Suprapubic skin (tissue), 4 donors: ENCODE measurements at regions not wholly inside any gene's neighbourhood (a gene's known extent, or its start where the extent isn't known, plus 50 kb on each side); places are given as distances from the start of the nearest gene placed in this dataset.
"Not testable (repeated sequence)": the region's sequence is repeated elsewhere in the genome, so short reads cannot be mapped to it uniquely, and the experiment has no call there.

Experiments used
- CTCF ChIP-seq, 2 donors: fragments of 200-600 bp in 1 of 2; fragments of 450-650 bp in 1 of 2; sonication (generic) in 1 of 2; IDR thresholded peaks; one replicate each; pipeline ENCODE4 v1.5.1; 2016 to 2019; ENCODE audit warnings: antibody characterized with exemption in 2 of 2, mild to moderate bottlenecking in 1 of 2, moderate library complexity in 1 of 2
- EP300 ChIP-seq: sonication (generic); formaldehyde crosslinking; IDR thresholded peaks from one replicate; pipeline ENCODE4 v1.6.1; 2017; ENCODE audit warnings: antibody characterized with exemption
- POLR2AphosphoS5 ChIP-seq, 3 donors: sonication (generic); formaldehyde crosslinking; IDR thresholded peaks; one replicate each; pipeline ENCODE4 v1.6.1; 2017; ENCODE audit warnings: antibody characterized with exemption in 3 of 3

- TF ChIP-seq CTCF (IDR thresholded peaks at IDR 0.05); POLR2AphosphoS5 (IDR thresholded peaks at IDR 0.05); EP300: not testable (repeated sequence)
Observed at GRCh38 chrX:84856791-84857190, 146.9 kb upstream of the APOOL start.
